ENCODE measurements at regions not wholly inside any gene's neighbourhood (a gene's known extent, or its start where the extent isn't known, plus 50 kb on each side); places are given as distances from the start of the nearest gene placed in this dataset.

DNA sequence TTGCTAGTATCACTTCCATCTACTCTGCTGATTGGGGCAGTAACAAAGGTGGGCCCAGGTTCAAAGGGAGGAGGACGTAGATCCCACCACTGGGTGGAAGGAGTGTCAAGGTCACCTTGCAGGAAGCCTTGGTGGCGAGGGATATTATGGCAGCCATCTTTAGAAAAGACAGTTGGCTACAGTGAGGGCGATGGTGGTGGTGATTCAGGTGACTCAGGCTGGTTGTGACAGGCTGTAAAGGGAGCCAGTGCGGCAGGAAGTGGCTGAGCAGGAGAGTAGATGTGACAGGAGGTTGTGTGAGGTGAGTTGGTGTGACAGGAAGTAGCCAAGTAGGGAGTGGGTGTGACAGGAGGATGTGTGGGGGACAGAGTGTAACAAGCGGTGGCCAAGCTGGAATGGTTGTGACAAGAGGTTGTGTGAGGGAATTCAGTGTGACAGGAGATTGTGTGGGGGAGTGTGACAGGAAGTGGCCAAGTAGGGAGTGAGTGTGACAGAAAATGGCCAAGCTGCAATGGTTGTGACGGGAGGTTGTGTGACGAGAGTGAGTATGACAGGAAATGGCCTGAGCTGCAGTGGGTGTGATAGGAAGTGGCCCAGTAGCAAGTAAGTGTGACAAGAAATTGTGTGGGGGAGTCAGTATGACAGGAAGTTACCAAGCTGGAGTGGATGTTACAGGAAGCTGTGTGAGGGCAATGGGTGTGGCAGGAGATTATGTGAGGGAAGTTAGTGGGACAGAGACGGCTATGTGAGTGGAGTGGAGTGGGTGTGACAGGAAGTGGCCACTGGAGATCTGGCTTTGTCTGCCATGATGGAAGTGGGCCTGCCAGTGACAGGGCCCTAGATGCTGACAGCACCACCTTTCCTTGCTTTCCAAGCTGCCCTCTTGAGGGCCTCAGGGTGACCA, 136.5 kb upstream of the MYL2 start:
- Histone ChIP-seq H3K4me2 (ENCODE audit: low read depth, low read length) (no peak overlapping the region), H3F3A (ENCODE audit: insufficient read depth, low read length) (no peaks in the 10 kb centered on the region), H3K27ac (ENCODE audit: low read length) (no peak overlapping the region), H3K27me3 (replicated peaks; ENCODE audit: insufficient read depth, low read length) (no peaks in the 10 kb centered on the region), H3K9me3 (replicated peaks; ENCODE audit: insufficient read depth, low read length) (no peaks in the 10 kb centered on the region), H3K9me2 (replicated peaks; ENCODE audit: insufficient read depth, low read length) (no peaks in the 10 kb centered on the region), H3K4me1 (ENCODE audit: low read length) (0 out of 2 replicates have a peak, but pooled peaks cover 6% of the 10 kb centered on the region), H3K79me2 (ENCODE audit: low read length) (no peaks in the 10 kb centered on the region), H3K9ac (ENCODE audit: low read length) (no peak overlapping the region), H3K36me3 (replicated peaks; ENCODE audit: insufficient read depth, low read length) (no peaks in the 10 kb centered on the region), H3K4me3 (ENCODE audit: low read length) (no peak overlapping the region), H4K20me1 (ENCODE audit: insufficient read depth, low read length) (no peaks in the 10 kb centered on the region), H2AFZ (ENCODE audit: low read length) (no peak overlapping the region)
- TF ChIP-seq EZH2phosphoT487 (IDR thresholded peaks at IDR 0.05; ENCODE audit: low read length) (no peak), CTCF (IDR thresholded peaks at IDR 0.05; ENCODE audit: low read length) (no peak), EZH2 (optimal IDR thresholded peaks at IDR 0.05; ENCODE audit: low read depth, low read length) (no peak)
- DNase-seq, result no peak

- no peak for DNase-seq
- H3K9ac ChIP-seq (ENCODE audit: low read length), result no peak overlapping the region
- no peaks in the 10 kb centered on the region for H3K79me2 ChIP-seq (ENCODE audit: low read length)
- TF ChIP-seq EZH2 (optimal IDR thresholded peaks at IDR 0.05; ENCODE audit: low read depth, low read length), result no peak
- no peak for TF ChIP-seq EZH2phosphoT487 (IDR thresholded peaks at IDR 0.05; ENCODE audit: low read length)
- TF ChIP-seq CTCF (IDR thresholded peaks at IDR 0.05; ENCODE audit: low read length), result no peak
- no peak overlapping the region for H3K4me3 ChIP-seq (ENCODE audit: low read length)
- no peak overlapping the region for H3K4me2 ChIP-seq (ENCODE audit: low read depth, low read length)
- H3K9me2 ChIP-seq (replicated peaks; ENCODE audit: insufficient read depth, low read length), result no peaks in the 10 kb centered on the region
- no peak overlapping the region for H3K27ac ChIP-seq (ENCODE audit: low read length)
- H3K27me3 ChIP-seq (replicated peaks; ENCODE audit: insufficient read depth, low read length), result no peaks in the 10 kb centered on the region
- H3K9me3 ChIP-seq (replicated peaks; ENCODE audit: insufficient read depth, low read length), result no peaks in the 10 kb centered on the region
- 0 out of 2 replicates have a peak, but pooled peaks cover 6% of the 10 kb centered on the region for H3K4me1 ChIP-seq (ENCODE audit: low read length)
- H4K20me1 ChIP-seq (ENCODE audit: insufficient read depth, low read length), result no peaks in the 10 kb centered on the region
- no peak overlapping the region for H2AFZ ChIP-seq (ENCODE audit: low read length)
- H3F3A ChIP-seq (ENCODE audit: insufficient read depth, low read length), result no peaks in the 10 kb centered on the region
- no peaks in the 10 kb centered on the region for H3K36me3 ChIP-seq (replicated peaks; ENCODE audit: insufficient read depth, low read length)
Observed at GRCh38 chr12:111055181-111055880, 135.0 kb upstream of the MYL2 start.

- Histone ChIP-seq H4K20me1 (ENCODE audit: insufficient read depth, low read length) (no peaks in the 10 kb centered on the region), H3K27me3 (replicated peaks; ENCODE audit: insufficient read depth, low read length) (no peaks in the 10 kb centered on the region), H3K9me3 (replicated peaks; ENCODE audit: insufficient read depth, low read length) (no peaks in the 10 kb centered on the region), H3K79me2 (ENCODE audit: low read length) (no peaks in the 10 kb centered on the region), H3K27ac (ENCODE audit: low read length) (no peak overlapping the region), H3F3A (ENCODE audit: insufficient read depth, low read length) (no peaks in the 10 kb centered on the region), H3K36me3 (replicated peaks; ENCODE audit: insufficient read depth, low read length) (no peaks in the 10 kb centered on the region), H3K9me2 (replicated peaks; ENCODE audit: insufficient read depth, low read length) (no peaks in the 10 kb centered on the region), H2AFZ (ENCODE audit: low read length) (no peak overlapping the region), H3K4me3 (ENCODE audit: low read length) (no peak overlapping the region), H3K9ac (ENCODE audit: low read length) (no peak overlapping the region), H3K4me2 (ENCODE audit: low read depth, low read length) (no peak overlapping the region), H3K4me1 (ENCODE audit: low read length) (no peaks in the 10 kb centered on the region)
- TF ChIP-seq EZH2 (optimal IDR thresholded peaks at IDR 0.05; ENCODE audit: low read depth, low read length), result no peak
- TF ChIP-seq EZH2phosphoT487 (IDR thresholded peaks at IDR 0.05; ENCODE audit: low read length), result no peak
- TF ChIP-seq CTCF (IDR thresholded peaks at IDR 0.05; ENCODE audit: low read length), result no peak
- no peak for DNase-seq
Observed at GRCh38 chr12:111048991-111049390, 128.6 kb upstream of the MYL2 start.

All from MM.1S (cell line).